PC-9 (cell line): ENCODE measurements at regions not wholly inside any gene's neighbourhood (a gene's known extent, or its start where the extent isn't known, plus 50 kb on each side); places are given as distances from the start of the nearest gene placed in this dataset.

ENCODE experiments used
- CTCF ChIP-seq: fragments of 200-600 bp; sonication (generic); conservative IDR thresholded peaks from 2 replicates; pipeline ENCODE4 v1.6.1; 2017; ENCODE audit warnings: mixed run types, antibody characterized with exemption, mild to moderate bottlenecking, moderate library complexity
- EZH2 ChIP-seq: fragments of 200-600 bp; sonication (generic); IDR thresholded peaks from 2 replicates; pipeline ENCODE4 v1.8.0; 2017; ENCODE audit warnings: antibody characterized with exemption, low read depth

- TF ChIP-seq EZH2 (no peak), CTCF (no peak)
These were observed 155.5 kb upstream of the KRR1 start for GRCh38 chr12:75666939-75667334.
